ENCODE measurements at regions not wholly inside any gene's neighbourhood (a gene's known extent, or its start where the extent isn't known, plus 50 kb on each side); places are given as distances from the start of the nearest gene placed in this dataset.

GRCh38 chr7:126079581-126079980 lies 1150.0 kb upstream of the POT1 start:
- no peak for TF ChIP-seq POLR2AphosphoS5 (IDR thresholded peaks at IDR 0.05)
- no peak for TF ChIP-seq CTCF (IDR thresholded peaks at IDR 0.05)
